Osteoblast (primary cell): ENCODE measurements at regions not wholly inside any gene's neighbourhood (a gene's known extent, or its start where the extent isn't known, plus 50 kb on each side); places are given as distances from the start of the nearest gene placed in this dataset.

Experiments used
- DNase-seq: peaks from one replicate; pipeline ENCODE4 v3.0.0; 2011; ENCODE audit warnings: low spot score, mixed read lengths; ENCODE audit not compliant: insufficient read length; ENCODE audit errors: missing footprints
- H2AFZ ChIP-seq: 2 replicates; pipeline ENCODE4 v1.6.0; 2011; ENCODE audit warnings: mild to moderate bottlenecking, low read length
- H3K27ac ChIP-seq: 2 replicates; pipeline ENCODE4 v1.5.1; 2011; ENCODE audit warnings: mild to moderate bottlenecking, low read depth, low read length, moderate library complexity
- H3K27me3 ChIP-seq: 2 replicates; pipeline ENCODE4 v1.6.0; 2012; ENCODE audit warnings: mild to moderate bottlenecking, control low read depth, inconsistent platforms, low read length, moderate library complexity; ENCODE audit not compliant: insufficient read depth
- H3K36me3 ChIP-seq: 2 replicates; pipeline ENCODE4 v1.5.1; 2011; ENCODE audit warnings: mild to moderate bottlenecking, low read length, control low read depth, moderate library complexity; ENCODE audit not compliant: insufficient read depth
- H3K4me1 ChIP-seq: 2 replicates; pipeline ENCODE4 v1.5.1; 2011; ENCODE audit warnings: mild to moderate bottlenecking, low read length, control low read depth, moderate library complexity; ENCODE audit not compliant: insufficient read depth
- H3K4me2 ChIP-seq: 2 replicates; pipeline ENCODE4 v1.6.0; 2011; ENCODE audit warnings: mild to moderate bottlenecking, low read length; ENCODE audit not compliant: insufficient read depth
- H3K4me3 ChIP-seq: fragments of 200-600 bp; sonication (generic); 3 replicates; pipeline ENCODE4 v1.5.1; 2012; ENCODE audit warnings: mild to moderate bottlenecking, low read length, inconsistent platforms; ENCODE audit not compliant: insufficient read depth
- H3K79me2 ChIP-seq: 2 replicates; pipeline ENCODE4 v1.6.0; 2012; ENCODE audit warnings: mild to moderate bottlenecking, low read length, control low read depth, inconsistent platforms; ENCODE audit not compliant: insufficient read depth
- H3K9me3 ChIP-seq: 2 replicates; pipeline ENCODE4 v1.5.1; 2011; ENCODE audit warnings: low read depth, low read length, control low read depth
- H4K20me1 ChIP-seq: 2 replicates; pipeline ENCODE4 v1.6.0; 2012; ENCODE audit warnings: mild to moderate bottlenecking, low read length, control low read depth; ENCODE audit not compliant: insufficient read depth
- TF ChIP-seq, protein P1 (sequence below): IDR thresholded peaks from 2 replicates; pipeline ENCODE4 v1.5.1; 2011; ENCODE audit warnings: mild to moderate bottlenecking, low read depth, low read length, moderate library complexity; ENCODE audit errors: extremely low read depth

DNA sequence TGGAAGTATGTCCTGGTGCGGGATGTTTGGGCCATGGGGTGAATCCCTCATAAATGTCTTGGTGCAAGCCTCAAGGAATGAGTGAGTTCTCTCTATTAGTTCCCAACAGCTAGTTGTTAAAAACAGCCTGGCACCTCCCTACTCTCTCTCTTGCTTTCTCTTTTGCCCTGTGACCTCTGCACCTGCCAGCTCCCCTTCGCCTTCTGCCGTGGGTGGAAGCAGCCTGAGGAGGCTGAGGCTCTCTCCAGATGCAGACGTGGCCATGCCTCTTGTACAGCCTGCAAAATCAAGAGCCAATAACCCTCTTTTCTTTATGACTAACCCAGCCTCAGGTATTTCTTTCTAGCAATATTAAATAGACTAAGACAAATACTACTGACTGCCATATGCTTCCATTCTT lies 210.3 kb downstream of the POM121L12 start:
- Histone ChIP-seq H3K36me3 (no peaks in the 10 kb centered on the region), H3K79me2 (no peaks in the 10 kb centered on the region), H3K9me3 (no peaks in the 10 kb centered on the region), H3K4me2 (no peak overlapping the region), H3K4me3 (no peak overlapping the region), H3K4me1 (no peaks in the 10 kb centered on the region), H3K27me3 (no peaks in the 10 kb centered on the region), H2AFZ (no peak overlapping the region), H4K20me1 (no peaks in the 10 kb centered on the region), H3K27ac (no peak overlapping the region)
- no peak for DNase-seq
- TF ChIP-seq, protein P1, sequence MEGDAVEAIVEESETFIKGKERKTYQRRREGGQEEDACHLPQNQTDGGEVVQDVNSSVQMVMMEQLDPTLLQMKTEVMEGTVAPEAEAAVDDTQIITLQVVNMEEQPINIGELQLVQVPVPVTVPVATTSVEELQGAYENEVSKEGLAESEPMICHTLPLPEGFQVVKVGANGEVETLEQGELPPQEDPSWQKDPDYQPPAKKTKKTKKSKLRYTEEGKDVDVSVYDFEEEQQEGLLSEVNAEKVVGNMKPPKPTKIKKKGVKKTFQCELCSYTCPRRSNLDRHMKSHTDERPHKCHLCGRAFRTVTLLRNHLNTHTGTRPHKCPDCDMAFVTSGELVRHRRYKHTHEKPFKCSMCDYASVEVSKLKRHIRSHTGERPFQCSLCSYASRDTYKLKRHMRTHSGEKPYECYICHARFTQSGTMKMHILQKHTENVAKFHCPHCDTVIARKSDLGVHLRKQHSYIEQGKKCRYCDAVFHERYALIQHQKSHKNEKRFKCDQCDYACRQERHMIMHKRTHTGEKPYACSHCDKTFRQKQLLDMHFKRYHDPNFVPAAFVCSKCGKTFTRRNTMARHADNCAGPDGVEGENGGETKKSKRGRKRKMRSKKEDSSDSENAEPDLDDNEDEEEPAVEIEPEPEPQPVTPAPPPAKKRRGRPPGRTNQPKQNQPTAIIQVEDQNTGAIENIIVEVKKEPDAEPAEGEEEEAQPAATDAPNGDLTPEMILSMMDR = no peak

DNA sequence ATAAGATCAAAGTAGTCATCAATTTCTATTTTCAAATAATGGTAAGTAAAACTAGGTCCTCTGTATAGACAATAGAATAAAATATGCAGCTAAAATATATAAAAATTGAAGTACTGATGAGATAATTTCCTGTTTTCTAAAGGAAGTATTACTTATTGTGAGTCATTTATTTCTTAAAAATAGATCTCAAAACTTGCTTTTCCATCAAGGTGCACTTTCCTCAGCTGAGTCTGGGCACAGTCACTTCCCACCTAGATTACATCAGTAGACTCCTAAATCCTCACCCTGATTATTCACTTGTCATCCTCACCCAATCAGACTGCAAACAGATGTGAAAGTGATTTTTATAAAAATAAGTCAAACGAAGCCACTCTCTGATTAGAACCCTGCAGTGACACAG lies 211.5 kb downstream of the POM121L12 start:
- TF ChIP-seq, protein P1 = no peak
- no peak for DNase-seq
- Histone ChIP-seq H3K4me3 (no peak overlapping the region), H2AFZ (no peak overlapping the region), H3K79me2 (no peaks in the 10 kb centered on the region), H4K20me1 (no peaks in the 10 kb centered on the region), H3K27me3 (no peaks in the 10 kb centered on the region), H3K27ac (no peak overlapping the region), H3K4me1 (no peaks in the 10 kb centered on the region), H3K9me3 (no peaks in the 10 kb centered on the region), H3K4me2 (no peak overlapping the region), H3K36me3 (no peaks in the 10 kb centered on the region)

DNA sequence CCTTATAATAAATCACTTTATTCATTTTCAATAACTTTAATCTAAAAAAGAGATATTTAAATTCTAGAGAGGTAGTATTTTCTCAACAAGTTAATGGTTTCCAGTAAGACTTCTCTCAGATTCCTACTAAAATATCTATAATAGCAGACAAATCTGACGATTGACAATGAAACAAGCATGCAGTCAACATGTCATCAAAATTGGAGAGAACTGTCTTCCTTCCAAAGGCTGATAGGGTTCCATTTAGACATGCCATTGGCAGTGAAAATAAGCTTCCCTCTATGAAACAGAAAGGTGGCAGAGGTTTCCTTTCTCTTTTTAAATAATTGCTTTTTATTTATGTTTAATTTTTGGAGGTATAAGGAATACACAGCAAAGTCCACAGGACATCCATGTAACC lies 217.1 kb downstream of the POM121L12 start:
- H3K27ac ChIP-seq = no peak overlapping the region
- DNase-seq = no peak
- H3K4me3 ChIP-seq = no peak overlapping the region
- H3K9me3 ChIP-seq = peaks cover 2% of the 10 kb centered on the region
- no peaks in the 10 kb centered on the region for H3K36me3 ChIP-seq
- no peaks in the 10 kb centered on the region for H3K27me3 ChIP-seq
- H3K4me2 ChIP-seq = no peak overlapping the region
- H3K4me1 ChIP-seq = no peaks in the 10 kb centered on the region
- no peaks in the 10 kb centered on the region for H3K79me2 ChIP-seq
- H4K20me1 ChIP-seq = no peaks in the 10 kb centered on the region
- TF ChIP-seq, protein P1 = no peak
- H2AFZ ChIP-seq = no peak overlapping the region

DNA sequence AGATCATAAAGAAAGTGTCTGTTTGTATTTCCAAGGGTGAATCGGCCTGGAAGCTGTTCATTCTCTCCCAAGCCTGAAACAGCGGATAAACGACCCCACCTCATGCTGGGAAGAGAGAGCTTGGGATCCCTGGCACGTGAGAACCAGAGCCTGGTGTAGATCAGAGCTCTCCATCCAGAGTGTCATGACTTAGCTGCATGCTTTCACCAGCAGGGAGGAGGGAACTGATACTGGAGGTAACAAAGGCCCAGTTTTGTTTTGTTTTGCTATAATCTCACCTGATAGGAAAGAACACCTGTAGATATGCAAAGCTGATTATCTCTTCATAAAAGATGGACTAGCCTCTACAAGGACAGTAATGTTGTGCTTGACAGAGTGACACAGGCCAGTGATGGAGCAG lies 236.6 kb downstream of the POM121L12 start:
- no peaks in the 10 kb centered on the region for H3K27me3 ChIP-seq
- H3K4me1 ChIP-seq = no peaks in the 10 kb centered on the region
- no peaks in the 10 kb centered on the region for H4K20me1 ChIP-seq
- no peak overlapping the region for H3K27ac ChIP-seq
- no peaks in the 10 kb centered on the region for H3K79me2 ChIP-seq
- H3K4me3 ChIP-seq = no peak overlapping the region
- H3K4me2 ChIP-seq = no peak overlapping the region
- TF ChIP-seq, protein P1 = no peak
- no peaks in the 10 kb centered on the region for H3K36me3 ChIP-seq
- H3K9me3 ChIP-seq = no peaks in the 10 kb centered on the region
- DNase-seq = no peak
- H2AFZ ChIP-seq = no peak overlapping the region
